Keratinocyte (primary cell): ENCODE measurements at regions not wholly inside any gene's neighbourhood (a gene's known extent, or its start where the extent isn't known, plus 50 kb on each side); places are given as distances from the start of the nearest gene placed in this dataset.

Experiments used
- DNase-seq: peaks from one replicate; pipeline ENCODE4 v3.0.0-alpha.2; 2011; ENCODE audit warnings: low read depth, missing footprints, low spot score
- FAIRE-seq: peaks from 2 replicates; lab custom pipeline; 2011; peaks lifted over from hg19 to GRCh38; lab: Jason Lieb, UNC
- H2AFZ ChIP-seq: 2 replicates; pipeline ENCODE4 v1.6.0; 2012; ENCODE audit warnings: low read length, control low read depth, inconsistent platforms; ENCODE audit not compliant: control insufficient read depth
- H3K27ac ChIP-seq: 2 replicates; pipeline ENCODE4 v1.5.1; 2011; ENCODE audit warnings: low read length; ENCODE audit not compliant: control insufficient read depth, insufficient read depth
- H3K27me3 ChIP-seq: 3 replicates; pipeline ENCODE4 v1.6.0; 2011; ENCODE audit warnings: low read length; ENCODE audit not compliant: control insufficient read depth, insufficient read depth; ENCODE audit errors: extremely low read depth
- H3K36me3 ChIP-seq, 2 experiments: 2 replicates in 1 of 2; 3 replicates in 1 of 2; pipeline ENCODE4 v1.5.1; 2011; ENCODE audit warnings: low read length in 2 of 2, mild to moderate bottlenecking in 1 of 2; ENCODE audit not compliant: control insufficient read depth in 2 of 2, insufficient read depth in 2 of 2; ENCODE audit errors: extremely low read depth in 1 of 2
- H3K4me1 ChIP-seq: 3 replicates; pipeline ENCODE4 v1.5.1; 2011; ENCODE audit warnings: low read length; ENCODE audit not compliant: control insufficient read depth, insufficient read depth; ENCODE audit errors: extremely low read depth
- H3K4me2 ChIP-seq: 3 replicates; pipeline ENCODE4 v1.6.0; 2011; ENCODE audit warnings: low read depth, low read length; ENCODE audit not compliant: control insufficient read depth, insufficient read depth; ENCODE audit errors: extremely low read depth
- H3K4me3 ChIP-seq, 3 experiments: fragments of 200-600 bp in 1 of 3; sonication (generic) in 1 of 3; 2 replicates in 2 of 3; 3 replicates in 1 of 3; pipeline ENCODE4 v1.5.1; 2011 to 2016; ENCODE audit warnings: low read length in 3 of 3, mild to moderate bottlenecking in 3 of 3, control low read depth in 2 of 3, inconsistent platforms in 1 of 3, low read depth in 1 of 3, mixed read lengths in 1 of 3, mixed run types in 1 of 3, moderate library complexity in 1 of 3; ENCODE audit not compliant: control insufficient read depth in 2 of 3, insufficient read depth in 2 of 3; ENCODE audit errors: extremely low read depth in 1 of 3
- H3K79me2 ChIP-seq: 2 replicates; pipeline ENCODE4 v1.6.0; 2012; ENCODE audit warnings: low read length; ENCODE audit not compliant: control insufficient read depth, insufficient read depth
- H3K9ac ChIP-seq: 3 replicates; pipeline ENCODE4 v1.6.0; 2011; ENCODE audit warnings: low read length; ENCODE audit not compliant: control insufficient read depth, insufficient read depth; ENCODE audit errors: extremely low read depth
- H3K9me1 ChIP-seq: 3 replicates; pipeline ENCODE4 v1.6.0; 2011; ENCODE audit warnings: low read length; ENCODE audit not compliant: control insufficient read depth, insufficient read depth; ENCODE audit errors: extremely low read depth
- H3K9me3 ChIP-seq: 2 replicates; pipeline ENCODE4 v1.5.1; 2012; ENCODE audit warnings: low read depth, low read length; ENCODE audit not compliant: control insufficient read depth
- H4K20me1 ChIP-seq: 3 replicates; pipeline ENCODE4 v1.6.0; 2011; ENCODE audit warnings: low read length; ENCODE audit not compliant: control insufficient read depth, insufficient read depth; ENCODE audit errors: extremely low read depth
- EZH2 ChIP-seq: IDR thresholded peaks from one replicate; pipeline ENCODE4 v1.6.1; 2012; ENCODE audit warnings: inconsistent platforms, mild to moderate bottlenecking, low read length, moderate library complexity
- dilution Hi-C: fragments of 300-500 bp; cut with MboI; formaldehyde crosslinking; loops from one replicate; pipeline ENCODE4 v1.7.0; 2020; ENCODE audit warnings: low sequenced_read_pairs; ENCODE audit not compliant: extremely low pct_ligation_motif_present
- TF ChIP-seq, protein P1 (sequence below), 3 experiments: IDR thresholded peaks in 1 of 3; conservative IDR thresholded peaks in 1 of 3; optimal IDR thresholded peaks in 1 of 3; 2 replicates in 2 of 3; 3 replicates in 1 of 3; pipeline versions ENCODE3 to v1.5.1; 2011; ENCODE audit warnings: low read length in 3 of 3, mild to moderate bottlenecking in 3 of 3, moderate library complexity in 2 of 3, control low read depth in 1 of 3, inconsistent platforms in 1 of 3; ENCODE audit not compliant: insufficient read depth in 2 of 3; ENCODE audit errors: extremely low read depth in 1 of 3

DNA sequence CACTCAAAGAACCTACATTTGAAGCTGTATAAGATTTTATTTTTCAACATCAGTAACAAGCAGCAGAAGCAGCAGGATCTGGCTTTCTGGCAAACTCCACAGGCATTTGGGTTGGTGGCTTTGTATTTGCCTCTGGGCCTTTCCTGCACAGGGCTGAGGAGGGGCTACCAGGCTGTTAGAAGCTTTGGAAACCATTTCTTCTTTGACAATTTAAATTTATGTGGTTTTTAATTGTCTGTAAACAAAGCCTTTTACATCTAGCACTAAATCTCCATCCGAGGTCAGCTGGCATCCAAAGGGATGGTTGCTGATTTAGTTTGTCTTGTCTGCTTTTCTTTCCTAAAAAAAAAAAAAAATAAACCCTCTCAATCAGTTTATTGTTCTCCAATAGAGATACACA is 127.5 kb upstream of the OBI1 start:
- Histone ChIP-seq H3K36me3 (no peaks in the 10 kb centered on the region), H4K20me1 (no peaks in the 10 kb centered on the region), H3K4me3 (no peak overlapping the region), H2AFZ (no peak overlapping the region), H3K9ac (no peak overlapping the region), H3K9me3 (no peaks in the 10 kb centered on the region), H3K27ac (no peak overlapping the region), H3K4me2 (no peak overlapping the region), H3K4me1 (no peaks in the 10 kb centered on the region), H3K9me1 (no peaks in the 10 kb centered on the region), H3K27me3 (no peaks in the 10 kb centered on the region), H3K79me2 (no peaks in the 10 kb centered on the region)
- FAIRE-seq (no peak), DNase-seq (no peak)
- dilution Hi-C loops: no loop called here
- TF ChIP-seq, protein P1, sequence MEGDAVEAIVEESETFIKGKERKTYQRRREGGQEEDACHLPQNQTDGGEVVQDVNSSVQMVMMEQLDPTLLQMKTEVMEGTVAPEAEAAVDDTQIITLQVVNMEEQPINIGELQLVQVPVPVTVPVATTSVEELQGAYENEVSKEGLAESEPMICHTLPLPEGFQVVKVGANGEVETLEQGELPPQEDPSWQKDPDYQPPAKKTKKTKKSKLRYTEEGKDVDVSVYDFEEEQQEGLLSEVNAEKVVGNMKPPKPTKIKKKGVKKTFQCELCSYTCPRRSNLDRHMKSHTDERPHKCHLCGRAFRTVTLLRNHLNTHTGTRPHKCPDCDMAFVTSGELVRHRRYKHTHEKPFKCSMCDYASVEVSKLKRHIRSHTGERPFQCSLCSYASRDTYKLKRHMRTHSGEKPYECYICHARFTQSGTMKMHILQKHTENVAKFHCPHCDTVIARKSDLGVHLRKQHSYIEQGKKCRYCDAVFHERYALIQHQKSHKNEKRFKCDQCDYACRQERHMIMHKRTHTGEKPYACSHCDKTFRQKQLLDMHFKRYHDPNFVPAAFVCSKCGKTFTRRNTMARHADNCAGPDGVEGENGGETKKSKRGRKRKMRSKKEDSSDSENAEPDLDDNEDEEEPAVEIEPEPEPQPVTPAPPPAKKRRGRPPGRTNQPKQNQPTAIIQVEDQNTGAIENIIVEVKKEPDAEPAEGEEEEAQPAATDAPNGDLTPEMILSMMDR (optimal IDR thresholded peaks at IDR 0.05 in 1 of 3, IDR thresholded peaks at IDR 0.05 in 1 of 3, conservative IDR thresholded peaks at IDR 0.05 in 1 of 3; ENCODE audit: extremely low read depth in 1 of 3, insufficient read depth in 2 of 3, low read length in 3 of 3): no peak
- no peak for TF ChIP-seq EZH2

DNA sequence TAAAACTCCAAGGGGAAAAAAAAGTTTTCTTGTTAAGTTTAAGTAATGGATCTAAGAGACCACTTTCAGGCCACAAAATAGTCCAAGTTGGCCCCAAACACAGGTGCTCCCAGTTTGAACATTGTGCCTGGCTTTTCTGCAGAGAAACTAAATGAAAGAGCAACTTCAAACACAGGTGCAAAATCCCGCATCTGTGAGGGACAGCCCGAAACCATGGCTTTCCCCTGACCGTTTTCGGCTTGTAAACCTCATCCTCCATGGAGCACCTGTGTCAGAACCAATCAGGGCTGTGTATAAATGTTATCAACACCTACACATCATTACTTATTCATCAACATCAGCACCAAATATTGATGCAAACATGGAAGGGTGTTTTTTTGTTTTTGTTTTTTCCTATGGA is 126.8 kb upstream of the OBI1 start:
- FAIRE-seq: no peak
- no peaks in the 10 kb centered on the region for H3K9me3 ChIP-seq
- dilution Hi-C loops: no loop called here
- H3K79me2 ChIP-seq: no peaks in the 10 kb centered on the region
- H3K4me1 ChIP-seq: no peaks in the 10 kb centered on the region
- no peaks in the 10 kb centered on the region for H3K27me3 ChIP-seq
- no peak overlapping the region for H3K9ac ChIP-seq
- no peak overlapping the region for H3K4me2 ChIP-seq
- no peak overlapping the region for H2AFZ ChIP-seq
- DNase-seq: no peak
- no peaks in the 10 kb centered on the region for H4K20me1 ChIP-seq
- H3K9me1 ChIP-seq: no peaks in the 10 kb centered on the region
- TF ChIP-seq, protein P1 (optimal IDR thresholded peaks at IDR 0.05 in 1 of 3, IDR thresholded peaks at IDR 0.05 in 1 of 3, conservative IDR thresholded peaks at IDR 0.05 in 1 of 3; ENCODE audit: extremely low read depth in 1 of 3, insufficient read depth in 2 of 3, low read length in 3 of 3): no peak
- no peak for TF ChIP-seq EZH2
- H3K4me3 ChIP-seq: no peak overlapping the region
- H3K27ac ChIP-seq: no peak overlapping the region
- no peaks in the 10 kb centered on the region for H3K36me3 ChIP-seq
